ENCODE measurements at regions not wholly inside any gene's neighbourhood (a gene's known extent, or its start where the extent isn't known, plus 50 kb on each side); places are given as distances from the start of the nearest gene placed in this dataset.

- no peak for DNase-seq
Observed at GRCh38 chr9:14466429-14466818, 152.5 kb upstream of the NFIB start.

- DNase-seq, result no peak
Observed at GRCh38 chr9:14462950-14463349, 149.0 kb upstream of the NFIB start.

- DNase-seq, result no peak
Observed at GRCh38 chr9:14455243-14455642, 141.3 kb upstream of the NFIB start.

GRCh38 chr9:14453286-14453685 is 139.3 kb upstream of the NFIB start:
- no peak for DNase-seq

- no peak for DNase-seq
Observed at GRCh38 chr9:14452539-14452938, 138.6 kb upstream of the NFIB start.

- no peak for DNase-seq
Observed at GRCh38 chr9:14451949-14452348, 138.0 kb upstream of the NFIB start.

GRCh38 chr9:14447103-14447502 is 133.2 kb upstream of the NFIB start:
- DNase-seq, result no peak

- DNase-seq, result no peak
Observed at GRCh38 chr9:14445946-14446345, 132.0 kb upstream of the NFIB start.

GRCh38 chr9:14442956-14443355 is 129.0 kb upstream of the NFIB start:
- DNase-seq, result no peak

- DNase-seq, result no peak
Observed at GRCh38 chr9:14441976-14442651, 128.2 kb upstream of the NFIB start.

GRCh38 chr9:14441115-14441514 is 127.2 kb upstream of the NFIB start:
- no peak for DNase-seq

- no peak for DNase-seq
Observed at GRCh38 chr9:14440062-14440461, 126.1 kb upstream of the NFIB start.

- DNase-seq, result no peak
Observed at GRCh38 chr9:14439555-14439954, 125.6 kb upstream of the NFIB start.

- DNase-seq, result peak; percentile 8
Observed at GRCh38 chr9:14438232-14439021, 124.5 kb upstream of the NFIB start.

GRCh38 chr9:14437354-14438231 is 123.7 kb upstream of the NFIB start:
- DNase-seq, result no peak

GRCh38 chr9:14435871-14436270 is 121.9 kb upstream of the NFIB start:
- no peak for DNase-seq

GRCh38 chr9:14434971-14435718 is 121.2 kb upstream of the NFIB start:
- DNase-seq, result no peak

GRCh38 chr9:14434158-14434504 is 120.2 kb upstream of the NFIB start:
- no peak for DNase-seq

- DNase-seq, result peak; percentile 70
Observed at GRCh38 chr9:14433351-14434157, 119.6 kb upstream of the NFIB start.

GRCh38 chr9:14432666-14433350 is 118.9 kb upstream of the NFIB start:
- DNase-seq, result no peak

GRCh38 chr9:14428781-14429230 is 114.9 kb upstream of the NFIB start:
- peak; percentile 75 for DNase-seq
